ENCODE measurements at regions not wholly inside any gene's neighbourhood (a gene's known extent, or its start where the extent isn't known, plus 50 kb on each side); places are given as distances from the start of the nearest gene placed in this dataset.

DNA sequence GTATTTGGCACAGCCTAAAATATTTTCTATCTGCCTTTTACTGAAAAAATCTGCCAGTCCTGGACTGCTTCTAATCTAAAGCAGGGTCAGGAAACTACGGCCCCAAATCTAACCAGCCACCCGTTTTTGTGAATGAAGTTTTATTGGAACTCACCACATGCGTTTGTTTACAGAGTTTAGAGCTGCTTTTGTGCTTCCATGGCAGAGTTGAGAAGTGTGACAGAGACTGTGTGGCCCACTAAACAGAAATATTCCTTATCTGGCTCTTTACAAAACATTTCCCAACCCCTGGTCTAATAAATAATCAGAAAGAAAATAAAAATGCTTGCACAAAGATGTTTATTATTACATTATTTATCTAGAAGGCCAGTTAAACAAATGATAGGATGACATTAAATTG, 110.2 kb downstream of the COPRS start:
- no peak for DNase-seq (ENCODE audit: low spot score)
- TF ChIP-seq, protein P1, sequence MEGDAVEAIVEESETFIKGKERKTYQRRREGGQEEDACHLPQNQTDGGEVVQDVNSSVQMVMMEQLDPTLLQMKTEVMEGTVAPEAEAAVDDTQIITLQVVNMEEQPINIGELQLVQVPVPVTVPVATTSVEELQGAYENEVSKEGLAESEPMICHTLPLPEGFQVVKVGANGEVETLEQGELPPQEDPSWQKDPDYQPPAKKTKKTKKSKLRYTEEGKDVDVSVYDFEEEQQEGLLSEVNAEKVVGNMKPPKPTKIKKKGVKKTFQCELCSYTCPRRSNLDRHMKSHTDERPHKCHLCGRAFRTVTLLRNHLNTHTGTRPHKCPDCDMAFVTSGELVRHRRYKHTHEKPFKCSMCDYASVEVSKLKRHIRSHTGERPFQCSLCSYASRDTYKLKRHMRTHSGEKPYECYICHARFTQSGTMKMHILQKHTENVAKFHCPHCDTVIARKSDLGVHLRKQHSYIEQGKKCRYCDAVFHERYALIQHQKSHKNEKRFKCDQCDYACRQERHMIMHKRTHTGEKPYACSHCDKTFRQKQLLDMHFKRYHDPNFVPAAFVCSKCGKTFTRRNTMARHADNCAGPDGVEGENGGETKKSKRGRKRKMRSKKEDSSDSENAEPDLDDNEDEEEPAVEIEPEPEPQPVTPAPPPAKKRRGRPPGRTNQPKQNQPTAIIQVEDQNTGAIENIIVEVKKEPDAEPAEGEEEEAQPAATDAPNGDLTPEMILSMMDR (IDR thresholded peaks at IDR 0.05; ENCODE audit: borderline replicate concordance, control extremely low read depth, extremely low read depth, insufficient read depth, missing control alignments): no peak
- in situ Hi-C loops (cut with MboI; ENCODE audit: low sequenced_read_pairs, unreplicated experiment): no loop called here

DNA sequence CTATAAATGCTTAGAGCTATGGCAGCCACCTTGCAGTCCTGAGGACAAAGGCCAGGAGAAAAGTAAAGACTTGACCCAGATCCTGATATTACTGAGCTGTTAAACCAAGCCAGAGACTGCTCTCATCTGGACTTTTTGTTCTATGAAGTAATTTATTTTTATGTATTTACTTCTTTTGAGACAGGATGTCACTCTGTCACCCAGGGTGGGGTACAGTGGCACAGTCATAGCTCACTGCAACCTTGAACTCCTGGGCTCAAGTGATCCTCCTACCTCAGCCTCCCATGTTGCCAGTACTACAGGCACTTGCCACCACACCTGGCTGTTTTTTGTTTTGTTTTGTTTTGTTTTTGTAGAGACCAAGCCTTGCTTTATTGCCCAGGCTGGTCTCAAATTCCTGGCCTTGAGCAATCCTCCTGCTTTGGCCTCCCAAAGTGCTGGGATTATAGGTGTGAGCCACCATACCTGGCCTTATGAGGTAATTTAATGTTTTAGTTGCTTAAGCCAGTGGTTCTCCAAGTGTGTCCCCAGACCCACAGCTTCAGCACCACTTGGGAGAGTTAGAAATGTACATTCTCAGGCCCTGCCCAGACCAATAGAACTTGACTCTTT, 112.1 kb downstream of the COPRS start:
- TF ChIP-seq, protein P1 (IDR thresholded peaks at IDR 0.05; ENCODE audit: borderline replicate concordance, control extremely low read depth, extremely low read depth, insufficient read depth, missing control alignments): no peak
- in situ Hi-C loops (cut with MboI; ENCODE audit: low sequenced_read_pairs, unreplicated experiment): no loop called here

DNA sequence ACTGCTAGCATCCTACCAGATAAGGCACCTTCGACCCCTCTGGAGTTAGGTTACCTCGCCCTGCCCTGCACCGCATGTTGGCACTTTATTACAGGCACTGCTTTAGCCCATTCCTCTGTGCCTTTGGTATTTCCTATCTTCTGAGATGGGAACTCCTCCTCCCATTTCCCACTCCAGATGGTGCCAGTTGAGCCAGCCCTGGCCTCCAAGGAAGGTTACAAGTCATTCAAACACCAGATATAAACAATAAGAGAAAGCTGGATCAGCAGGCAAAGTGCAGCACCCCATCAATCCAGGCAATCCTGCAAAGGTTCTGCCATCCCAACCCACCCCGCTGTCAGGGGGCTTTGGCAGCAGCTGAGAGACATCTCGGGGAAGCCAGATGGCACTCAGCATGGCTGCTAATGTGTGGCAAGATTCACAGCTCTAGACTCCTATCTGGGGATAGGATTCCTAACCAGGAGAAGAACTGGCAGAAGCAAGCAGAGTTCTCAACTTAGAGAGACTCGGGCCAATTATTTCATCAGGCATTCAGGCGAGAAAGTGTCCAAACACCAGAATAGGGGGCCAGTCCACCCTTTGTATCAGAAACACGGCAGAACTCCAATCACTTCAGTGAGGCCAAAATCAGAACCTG, 113.0 kb downstream of the COPRS start:
- TF ChIP-seq, protein P1 (IDR thresholded peaks at IDR 0.05; ENCODE audit: borderline replicate concordance, control extremely low read depth, extremely low read depth, insufficient read depth, missing control alignments): no peak
- in situ Hi-C loops (cut with MboI; ENCODE audit: low sequenced_read_pairs, unreplicated experiment): no loop called here
- no peak for DNase-seq (ENCODE audit: low spot score)

More for the DNA sequence above, 112.1 kb downstream of the COPRS start:
- DNase-seq (ENCODE audit: low spot score): no peak

DNA sequence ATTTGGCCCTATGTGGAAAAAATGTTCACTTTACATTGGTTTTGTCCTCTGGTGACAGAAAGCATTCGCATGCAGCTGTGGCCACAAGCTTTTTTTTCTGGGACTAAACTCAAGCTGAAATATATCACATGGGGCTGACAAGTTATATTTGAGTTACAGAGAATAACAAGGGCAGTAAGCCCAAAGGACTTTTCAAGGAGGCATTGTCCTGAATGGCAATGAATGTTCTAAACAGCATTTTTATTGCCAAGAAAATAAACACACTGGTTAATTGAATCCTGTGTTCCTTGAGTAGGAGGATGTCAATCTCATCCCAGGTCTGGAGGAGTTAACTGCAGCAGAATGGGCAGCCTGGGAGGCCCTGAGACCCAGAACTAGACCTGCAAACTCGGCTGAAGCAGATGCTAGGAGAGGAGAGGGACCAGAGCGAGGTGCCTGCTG, 114.5 kb downstream of the COPRS start:
- in situ Hi-C loops (cut with MboI; ENCODE audit: low sequenced_read_pairs, unreplicated experiment): no loop called here
- TF ChIP-seq, protein P1 (IDR thresholded peaks at IDR 0.05; ENCODE audit: borderline replicate concordance, control extremely low read depth, extremely low read depth, insufficient read depth, missing control alignments): no peak

DNA sequence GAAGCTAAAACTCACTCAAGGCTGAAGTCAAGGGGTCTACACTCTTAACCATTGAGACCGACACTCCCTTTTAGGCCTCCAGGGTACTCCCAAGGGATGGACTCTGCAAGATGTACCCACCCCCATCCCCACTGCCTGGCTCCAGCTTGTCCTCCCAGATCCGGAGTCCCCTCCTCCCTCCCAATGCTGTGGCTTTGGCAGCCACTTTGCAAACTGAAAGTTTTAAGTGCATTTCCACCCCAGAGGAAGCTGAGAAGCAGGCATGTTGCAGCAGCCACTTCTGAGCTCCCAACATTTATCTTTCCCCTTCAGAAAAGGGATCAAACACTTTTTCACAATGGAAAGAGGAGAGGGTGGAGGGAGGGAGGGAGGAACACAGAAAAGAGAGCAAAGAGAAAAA, 115.2 kb downstream of the COPRS start:
- no peak for DNase-seq (ENCODE audit: low spot score)
- in situ Hi-C loops (cut with MboI; ENCODE audit: low sequenced_read_pairs, unreplicated experiment): no loop called here
- TF ChIP-seq, protein P1 (IDR thresholded peaks at IDR 0.05; ENCODE audit: borderline replicate concordance, control extremely low read depth, extremely low read depth, insufficient read depth, missing control alignments): no peak

More for the DNA sequence above, 114.5 kb downstream of the COPRS start:
- DNase-seq (ENCODE audit: low spot score): no peak

DNA sequence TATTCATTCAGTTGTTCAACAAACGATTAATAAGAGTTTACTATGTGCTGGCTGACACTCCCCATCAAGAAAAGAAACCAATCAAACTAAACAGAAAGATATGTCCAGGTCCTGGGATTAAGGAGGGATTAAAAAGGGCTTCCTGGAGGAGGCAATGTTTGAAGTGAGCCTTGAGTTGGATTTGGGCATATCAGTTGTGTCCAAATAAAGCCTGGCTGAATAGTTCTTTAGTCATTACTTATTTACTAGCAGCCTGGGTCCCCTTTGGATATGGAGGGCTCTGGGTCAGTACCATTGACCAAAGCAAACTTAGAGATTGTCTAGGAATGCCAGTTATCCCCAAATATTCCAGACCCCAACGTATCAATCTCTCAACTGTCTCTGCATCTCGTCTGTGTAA, 117.7 kb downstream of the COPRS start:
- TF ChIP-seq, protein P1 (IDR thresholded peaks at IDR 0.05; ENCODE audit: borderline replicate concordance, control extremely low read depth, extremely low read depth, insufficient read depth, missing control alignments): no peak
- in situ Hi-C loops (cut with MboI; ENCODE audit: low sequenced_read_pairs, unreplicated experiment): no loop called here
- no peak for DNase-seq (ENCODE audit: low spot score)
